ENCODE measurements at regions not wholly inside any gene's neighbourhood (a gene's known extent, or its start where the extent isn't known, plus 50 kb on each side); places are given as distances from the start of the nearest gene placed in this dataset.

- TF ChIP-seq, protein P1, sequence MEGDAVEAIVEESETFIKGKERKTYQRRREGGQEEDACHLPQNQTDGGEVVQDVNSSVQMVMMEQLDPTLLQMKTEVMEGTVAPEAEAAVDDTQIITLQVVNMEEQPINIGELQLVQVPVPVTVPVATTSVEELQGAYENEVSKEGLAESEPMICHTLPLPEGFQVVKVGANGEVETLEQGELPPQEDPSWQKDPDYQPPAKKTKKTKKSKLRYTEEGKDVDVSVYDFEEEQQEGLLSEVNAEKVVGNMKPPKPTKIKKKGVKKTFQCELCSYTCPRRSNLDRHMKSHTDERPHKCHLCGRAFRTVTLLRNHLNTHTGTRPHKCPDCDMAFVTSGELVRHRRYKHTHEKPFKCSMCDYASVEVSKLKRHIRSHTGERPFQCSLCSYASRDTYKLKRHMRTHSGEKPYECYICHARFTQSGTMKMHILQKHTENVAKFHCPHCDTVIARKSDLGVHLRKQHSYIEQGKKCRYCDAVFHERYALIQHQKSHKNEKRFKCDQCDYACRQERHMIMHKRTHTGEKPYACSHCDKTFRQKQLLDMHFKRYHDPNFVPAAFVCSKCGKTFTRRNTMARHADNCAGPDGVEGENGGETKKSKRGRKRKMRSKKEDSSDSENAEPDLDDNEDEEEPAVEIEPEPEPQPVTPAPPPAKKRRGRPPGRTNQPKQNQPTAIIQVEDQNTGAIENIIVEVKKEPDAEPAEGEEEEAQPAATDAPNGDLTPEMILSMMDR (IDR thresholded peaks at IDR 0.05; ENCODE audit: insufficient read depth, low read length) = no peak
- no peak for TF ChIP-seq POLR2AphosphoS5 (IDR thresholded peaks at IDR 0.05; ENCODE audit: low read depth)
Observed at GRCh38 chr20:46840054-46840729, 54.5 kb upstream of the EYA2 start.
